Activated CD8-positive, alpha-beta memory T cell treated with anti-CD3 and anti-CD28 coated beads for 36 hours (primary cell): ENCODE measurements at regions not wholly inside any gene's neighbourhood (a gene's known extent, or its start where the extent isn't known, plus 50 kb on each side); places are given as distances from the start of the nearest gene placed in this dataset.

Experiments
- CTCF ChIA-PET: fragments of 350-600 bp; sonication (Branson Sonifier 250); formaldehyde crosslinking; loops from one replicate; lab custom pipeline; 2021; ENCODE audit warnings: antibody characterized with exemption; lab: Charles Lee
- POLR2A ChIA-PET: fragments of 350-600 bp; sonication (Branson Sonifier 250); formaldehyde crosslinking; loops from one replicate; lab custom pipeline; 2021; ENCODE audit warnings: antibody characterized with exemption; lab: Charles Lee

DNA sequence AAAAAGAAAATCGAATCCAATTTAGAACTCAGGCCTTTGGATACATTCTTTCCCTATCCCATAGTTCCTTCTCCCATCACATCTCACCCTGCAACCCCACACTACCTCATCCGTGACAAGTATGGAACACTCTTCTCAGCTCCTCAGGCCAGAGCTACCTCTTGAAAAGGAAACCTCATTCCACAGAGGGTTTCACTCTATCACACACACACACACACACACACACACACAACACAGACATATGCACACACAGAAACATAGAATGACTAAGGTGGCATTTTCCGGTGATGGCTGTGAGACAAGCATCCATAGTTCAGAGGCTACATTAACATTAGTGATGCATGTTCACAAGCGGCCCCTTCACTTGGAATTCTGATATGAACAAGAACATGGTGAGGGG, 122.0 kb upstream of the HES1 start:
- POLR2A ChIA-PET: no interaction called here
- CTCF ChIA-PET: no interaction called here

DNA sequence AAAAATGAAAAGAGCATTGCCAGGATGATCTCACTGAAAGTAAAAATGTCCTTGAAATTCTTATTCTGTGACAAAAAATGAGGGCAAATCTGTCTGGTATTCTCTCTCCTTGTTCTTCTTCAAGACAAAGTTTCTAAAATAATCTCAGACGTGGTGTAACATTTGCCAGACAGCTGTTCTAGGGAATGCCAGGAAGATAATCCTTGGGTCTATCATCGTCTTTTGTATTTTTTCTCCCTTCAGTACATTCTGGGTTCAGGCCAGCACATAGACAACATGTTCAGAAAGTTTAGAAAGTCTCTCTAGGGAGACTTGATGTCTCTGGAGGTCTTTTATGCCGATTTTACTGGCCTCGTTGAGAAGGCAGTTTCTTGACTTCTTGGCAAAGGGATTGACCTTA, 121.2 kb upstream of the HES1 start:
- CTCF ChIA-PET: no interaction called here
- POLR2A ChIA-PET: no interaction called here

DNA sequence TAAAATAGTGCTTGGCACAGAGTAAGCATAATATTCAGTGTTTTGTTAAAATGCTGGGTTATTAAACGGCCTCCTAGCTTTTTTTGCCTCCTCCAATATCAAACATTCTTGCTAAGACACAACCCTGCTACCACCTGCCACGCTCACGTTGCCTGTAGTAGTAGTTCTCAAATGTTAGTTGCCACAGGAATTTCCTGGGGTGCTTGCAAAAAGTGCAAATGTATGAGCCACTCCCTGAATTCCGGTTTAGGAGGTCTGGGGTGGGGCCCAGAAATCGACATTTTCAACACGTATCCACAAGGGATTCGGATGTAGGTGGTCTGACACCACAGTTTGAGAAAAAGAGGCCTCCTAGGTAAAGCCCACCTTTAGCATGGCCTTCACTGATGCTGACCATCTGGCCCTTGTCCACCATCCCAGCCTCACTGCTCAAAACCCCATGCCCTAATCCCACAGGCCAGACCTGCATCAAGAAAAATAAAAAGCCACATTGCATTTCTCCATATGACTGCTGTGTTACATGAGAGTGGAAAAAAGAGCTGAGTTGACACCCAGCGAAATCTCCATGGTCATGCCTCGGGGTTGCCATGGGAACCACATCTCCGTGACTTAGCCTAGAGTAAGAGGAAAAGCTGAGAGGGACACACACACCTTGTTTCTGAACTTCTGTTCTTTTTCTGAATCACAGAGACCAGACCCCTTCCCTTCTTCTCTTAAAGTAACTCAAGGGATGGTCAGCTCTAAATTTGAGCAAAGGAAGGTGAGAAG, 116.4 kb upstream of the HES1 start:
- ChIA-PET POLR2A (no interaction called here), CTCF (no interaction called here)

DNA sequence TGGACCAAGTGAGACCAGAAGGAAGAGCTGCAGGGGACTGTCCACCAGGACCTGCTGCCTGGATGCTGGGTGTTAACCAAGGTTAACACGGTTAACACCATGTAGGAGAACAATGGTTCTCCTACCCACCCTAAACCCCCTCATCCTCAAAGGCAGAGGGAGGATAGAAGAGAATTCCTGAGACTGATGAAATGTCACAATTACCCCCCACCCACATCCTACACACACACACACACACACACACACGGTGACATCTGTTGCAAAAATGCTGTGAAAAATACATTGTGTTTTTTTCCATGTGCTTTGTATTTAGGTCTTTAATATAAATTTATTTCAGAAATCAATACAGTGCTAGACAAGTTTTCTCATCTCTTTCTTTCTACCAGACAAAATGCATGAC, 113.9 kb upstream of the HES1 start:
- POLR2A ChIA-PET: no interaction called here
- CTCF ChIA-PET: no interaction called here

DNA sequence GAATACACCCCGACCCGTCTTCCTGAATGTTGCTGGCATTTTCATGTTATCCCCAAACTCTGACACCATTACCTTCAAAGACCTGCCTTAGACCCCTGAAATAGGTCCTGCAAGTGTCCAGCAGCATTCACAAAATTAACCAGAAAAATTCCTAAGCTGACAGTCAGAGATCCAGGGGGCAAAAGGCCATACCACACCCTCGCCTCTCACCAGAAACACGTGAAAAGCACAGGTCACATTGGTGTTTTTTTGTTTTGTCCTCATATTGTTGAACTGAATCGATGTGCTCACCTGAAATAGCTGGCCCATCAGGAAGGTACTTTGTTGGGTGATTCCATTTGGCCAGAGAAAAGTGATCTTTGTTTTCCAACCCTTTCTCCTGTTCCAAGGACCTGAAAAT, 113.1 kb upstream of the HES1 start:
- ChIA-PET CTCF (no interaction called here), POLR2A (no interaction called here)

DNA sequence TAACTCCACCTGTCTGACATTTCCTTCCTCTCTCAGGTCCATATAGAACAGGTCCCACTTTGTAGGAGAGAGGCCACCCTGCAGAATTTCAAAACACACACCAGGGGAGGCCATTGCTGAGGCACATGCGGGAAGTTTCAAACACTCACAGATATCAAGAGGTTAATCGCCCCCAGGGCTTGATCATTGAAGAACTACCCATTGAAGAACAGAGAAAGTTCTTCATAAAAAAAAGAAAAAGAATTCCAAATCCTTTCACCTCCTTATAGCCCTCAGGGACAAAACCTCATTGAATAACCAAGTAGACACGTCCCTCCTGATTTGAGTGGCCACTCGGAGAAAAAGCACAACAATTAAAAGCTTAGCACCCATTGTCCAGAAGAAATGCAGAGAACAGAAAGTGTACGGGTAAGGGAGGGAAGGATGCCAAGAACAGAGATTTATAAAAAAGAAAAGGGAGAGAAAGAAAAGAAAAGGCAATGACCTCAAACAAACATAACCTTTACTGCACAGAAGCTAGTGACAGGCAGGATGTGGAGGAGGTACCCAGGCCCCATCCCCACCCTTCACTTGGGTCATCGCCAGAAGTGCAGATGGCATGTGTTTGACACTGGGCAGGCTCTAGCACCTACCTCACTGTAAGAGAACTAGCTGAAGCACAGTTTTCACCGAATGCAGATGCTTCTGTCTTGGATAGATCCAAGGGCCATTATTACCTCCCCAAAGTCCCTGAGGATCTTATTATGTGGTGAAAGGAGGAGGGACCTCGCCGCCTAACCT, 112.3 kb upstream of the HES1 start:
- ChIA-PET CTCF (no interaction called here), POLR2A (no interaction called here)

DNA sequence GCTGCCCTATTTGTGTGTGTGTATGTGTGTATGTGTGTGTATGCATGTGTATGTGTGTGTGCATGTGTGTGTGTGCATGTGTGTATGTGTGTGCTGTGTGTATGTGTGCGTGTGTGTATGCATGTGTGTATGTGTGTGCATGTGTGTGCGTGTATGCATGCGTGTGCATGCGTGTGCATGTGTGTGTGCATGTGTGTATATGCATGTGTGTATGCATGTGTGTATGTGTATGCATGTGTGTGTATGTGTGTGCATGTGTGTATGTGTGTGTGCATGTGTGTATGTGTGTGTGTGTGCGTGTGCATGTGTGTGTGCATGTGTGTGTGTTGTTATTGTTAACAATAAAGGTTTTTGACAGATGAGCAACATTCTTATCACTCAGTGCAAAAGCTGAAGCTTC, 110.8 kb upstream of the HES1 start:
- ChIA-PET CTCF (interaction anchor here (0.7 kb wide), 1 partner anchor 20 kb away, joined by 3 read pairs; no protein-coding TSS in a partner anchor), POLR2A (no interaction called here)

DNA sequence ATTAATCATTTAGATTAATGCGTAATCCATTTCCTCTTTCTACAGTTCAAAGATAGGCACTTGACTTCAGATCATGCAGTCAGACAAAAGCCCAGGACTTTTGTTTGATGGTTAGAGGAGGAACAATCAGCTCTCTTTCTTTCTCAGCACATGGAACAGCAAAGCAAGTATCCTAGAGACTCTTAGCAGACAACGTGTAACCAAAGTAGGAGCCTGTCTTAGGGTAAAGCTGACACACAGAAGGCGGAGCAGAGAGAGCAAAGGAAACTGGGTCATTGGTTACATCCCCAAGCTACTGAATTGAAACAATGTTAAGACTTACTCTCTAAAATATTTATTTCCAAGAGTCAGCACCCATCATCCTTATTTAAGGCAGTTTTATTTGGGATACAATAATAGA, 110.0 kb upstream of the HES1 start:
- CTCF ChIA-PET: no interaction called here
- POLR2A ChIA-PET: no interaction called here

DNA sequence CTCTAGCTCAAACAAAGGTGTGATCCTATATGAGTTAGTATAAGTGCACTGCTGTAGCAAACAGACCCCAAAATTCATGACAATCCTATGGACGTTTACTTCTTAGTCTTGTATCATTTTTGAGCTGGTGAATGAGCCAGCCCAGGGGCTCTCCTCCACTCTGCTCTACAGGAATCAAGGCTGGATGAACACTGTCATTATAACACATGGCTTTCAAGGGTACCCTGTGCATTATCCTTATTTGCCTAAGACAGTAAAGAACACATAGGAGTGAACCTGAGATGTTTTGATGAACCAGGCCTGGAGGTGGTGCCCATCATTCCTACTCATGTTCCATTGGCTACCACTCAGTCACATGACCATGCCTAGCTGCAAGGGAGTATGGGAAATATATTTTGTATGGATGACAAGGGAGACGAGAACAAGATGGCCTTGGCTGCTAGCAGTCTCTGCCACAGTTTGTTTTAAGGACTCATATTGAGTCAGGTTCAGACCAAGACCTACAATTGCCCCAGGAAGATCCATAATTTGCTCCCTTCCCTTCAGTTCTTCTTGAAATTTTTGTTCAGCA, 107.4 kb upstream of the HES1 start:
- CTCF ChIA-PET: interaction anchor here (0.7 kb wide), 1 partner anchor 59 kb away, joined by 4 read pairs; no protein-coding TSS in a partner anchor
- POLR2A ChIA-PET: interaction anchor here (0.6 kb wide), 1 partner anchor 368 kb away, joined by 5 read pairs; no protein-coding TSS in a partner anchor

DNA sequence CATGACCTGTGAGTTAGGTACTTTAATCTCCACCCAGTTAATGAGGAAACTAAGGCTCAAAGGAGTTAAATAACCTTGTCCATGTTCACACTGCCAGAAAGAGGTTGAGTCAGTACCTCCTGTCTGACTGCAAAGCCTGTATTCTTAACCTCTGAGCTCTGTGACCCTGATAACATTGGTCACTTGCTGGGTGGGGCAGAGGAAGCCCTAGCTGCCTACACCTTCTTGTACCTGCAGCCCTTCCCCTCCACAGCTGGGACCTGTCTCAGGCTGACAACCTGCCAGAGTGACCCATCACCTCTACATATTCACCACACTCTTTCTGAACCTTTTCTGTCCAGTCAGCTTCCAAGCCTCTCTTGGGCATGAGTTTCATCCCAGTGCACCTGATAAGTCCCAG, 106.1 kb upstream of the HES1 start:
- ChIA-PET POLR2A (no interaction called here), CTCF (no interaction called here)

DNA sequence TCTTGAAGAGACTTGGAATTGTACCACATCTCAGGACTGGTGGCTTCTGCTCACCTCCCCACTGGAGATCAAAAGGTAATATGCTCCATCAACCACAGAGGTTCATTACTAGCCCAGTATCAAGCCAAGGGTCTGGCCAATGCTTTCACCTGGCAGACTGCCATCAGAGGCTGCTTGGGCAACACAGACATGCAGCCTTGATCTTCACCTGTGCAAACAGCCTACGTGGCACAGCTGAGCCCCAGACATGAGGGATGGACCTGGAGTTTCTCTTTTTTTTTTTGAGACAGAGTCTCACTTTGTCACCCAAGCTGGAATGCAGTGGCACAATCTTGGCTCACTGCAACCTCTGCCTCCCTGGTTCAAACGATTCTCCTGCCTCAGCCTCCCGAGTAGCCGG, 105.6 kb upstream of the HES1 start:
- ChIA-PET CTCF (no interaction called here), POLR2A (no interaction called here)

DNA sequence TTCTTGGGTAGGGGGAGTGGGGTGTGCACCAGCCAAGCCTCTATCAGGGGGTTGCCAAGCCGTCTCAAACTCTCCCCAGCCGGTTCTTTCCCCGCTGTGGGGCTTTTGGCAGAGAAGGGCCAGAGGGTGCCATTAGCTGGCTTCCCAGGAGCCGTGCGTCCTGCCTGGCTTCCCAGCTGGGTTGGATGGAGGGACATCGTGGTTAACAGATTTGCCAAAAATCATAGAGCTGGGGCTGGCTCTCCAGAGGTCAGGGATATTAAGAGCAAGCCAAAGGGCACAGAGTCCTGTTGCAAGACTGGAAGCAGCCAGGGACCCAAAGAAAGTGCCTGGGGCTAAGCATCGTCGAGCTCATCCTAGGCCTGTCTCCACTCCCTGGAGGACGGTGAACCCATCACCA, 104.6 kb upstream of the HES1 start:
- ChIA-PET POLR2A (no interaction called here), CTCF (no interaction called here)

DNA sequence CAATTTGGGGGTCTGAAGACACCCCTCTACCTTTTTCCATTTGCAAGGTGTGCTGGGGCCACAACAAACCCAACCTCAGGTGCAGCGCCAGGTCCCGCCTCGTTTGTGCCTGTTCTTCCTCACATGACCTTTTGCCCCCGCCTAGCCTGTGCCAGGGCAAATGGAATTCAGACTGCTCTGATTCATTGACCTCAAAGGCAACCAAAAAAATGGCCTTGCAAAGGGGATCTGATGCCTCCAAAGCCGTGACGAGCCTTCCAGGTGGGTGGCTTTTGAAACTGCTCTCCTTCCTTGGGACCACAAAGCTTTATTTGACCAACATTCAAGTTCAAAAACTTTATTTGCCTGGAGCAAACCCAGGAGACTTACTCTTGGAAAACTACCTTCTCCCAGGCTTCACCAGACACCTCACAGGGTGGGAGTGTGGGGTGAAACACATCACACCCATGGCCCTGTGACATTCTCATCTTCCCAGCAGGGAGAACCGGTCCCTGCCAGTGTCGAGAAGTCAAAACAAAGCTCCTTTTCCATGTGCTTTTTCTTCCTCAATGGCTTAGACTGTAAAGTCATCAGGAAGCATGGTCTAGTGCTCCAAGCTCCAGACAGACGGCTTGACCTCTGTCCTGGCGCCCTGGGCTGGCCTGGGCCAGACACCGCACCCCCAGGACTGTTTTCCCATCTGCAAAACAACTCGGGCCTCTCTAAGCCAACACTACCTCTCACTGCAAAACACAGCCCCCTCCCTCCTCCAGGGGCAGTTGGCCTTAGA, 103.9 kb upstream of the HES1 start:
- ChIA-PET CTCF (interaction anchor here (0.6 kb wide), 1 partner anchor 40 kb away, joined by 4 read pairs; no protein-coding TSS in a partner anchor), POLR2A (no interaction called here)

DNA sequence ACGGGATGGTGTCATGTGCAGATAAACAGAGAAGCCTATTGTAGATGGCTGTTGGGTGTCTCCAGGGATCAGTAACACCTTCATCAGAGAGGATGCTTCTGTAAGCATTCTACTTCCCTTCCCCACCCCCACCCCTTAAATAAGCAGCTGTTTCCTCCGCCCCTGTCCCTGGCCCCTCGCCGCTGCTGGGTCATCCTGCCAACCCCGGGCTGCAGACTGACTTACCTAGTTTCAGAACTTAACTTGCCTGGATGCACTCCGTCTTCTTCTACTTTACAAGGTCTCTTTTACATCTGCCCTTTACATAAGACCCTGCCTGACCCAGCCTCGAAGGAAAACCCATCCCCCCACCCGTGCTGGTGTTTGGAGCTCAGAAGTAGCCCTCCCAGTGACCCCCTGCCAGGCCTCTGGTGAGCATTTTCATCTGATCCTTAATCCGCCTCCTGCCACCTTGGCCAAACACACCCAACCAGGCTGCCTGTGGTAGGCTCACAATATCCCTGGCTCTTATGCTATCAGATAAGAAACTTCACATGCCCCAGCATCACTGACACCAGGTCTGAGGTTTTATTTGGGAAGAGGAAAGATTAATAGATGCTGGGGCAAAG, 103.0 kb upstream of the HES1 start:
- ChIA-PET CTCF (interaction anchor here (0.6 kb wide), 1 partner anchor 41 kb away, joined by 4 read pairs; no protein-coding TSS in a partner anchor), POLR2A (no interaction called here)

DNA sequence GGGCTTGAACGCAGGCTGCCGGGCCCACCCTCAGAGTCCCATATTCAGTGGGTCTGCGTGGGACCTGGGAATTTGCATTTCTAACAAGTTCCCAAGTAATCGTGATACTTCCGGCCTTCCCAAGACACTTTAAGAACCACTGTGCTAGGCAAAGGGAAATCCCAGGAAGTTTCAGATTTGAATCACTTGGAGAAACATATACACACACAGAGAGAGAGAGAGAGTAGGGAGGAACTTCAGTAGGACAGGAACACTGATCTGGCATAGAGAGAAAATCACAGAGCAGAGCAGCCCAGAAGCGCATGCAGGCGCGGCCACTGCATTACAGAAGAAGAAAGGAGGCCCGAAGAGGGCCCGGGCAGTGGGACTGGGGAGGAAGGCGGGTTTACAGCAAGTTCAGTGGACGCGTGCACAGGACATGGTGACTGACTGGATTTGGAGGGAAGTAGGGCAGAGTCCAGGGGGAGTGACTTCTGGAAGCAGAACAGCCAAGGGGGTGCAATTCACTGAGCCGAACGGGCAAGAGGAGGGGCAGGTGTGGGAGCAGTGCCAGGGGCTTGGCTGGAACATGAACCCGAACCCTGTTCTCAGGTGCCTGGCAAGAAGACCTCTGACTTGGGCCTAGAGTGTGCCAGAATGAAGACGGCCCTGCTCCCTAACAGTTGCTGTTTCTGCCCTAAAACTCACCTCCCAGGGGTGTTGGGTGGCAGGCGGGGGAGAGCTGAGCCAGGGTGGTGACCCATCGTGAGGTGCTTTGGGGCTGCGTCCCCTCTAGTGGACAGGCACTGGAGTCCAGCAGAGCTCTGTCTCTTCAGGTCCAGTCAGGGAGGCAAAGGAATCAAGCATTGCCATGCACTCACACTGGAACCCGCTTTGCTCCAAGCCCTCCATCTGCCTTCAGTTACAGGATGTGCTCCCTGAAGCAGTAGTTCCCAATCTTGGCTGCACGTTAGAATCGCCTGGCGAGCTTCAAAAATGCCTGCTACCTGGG, 101.3 kb upstream of the HES1 start:
- POLR2A ChIA-PET: no interaction called here
- CTCF ChIA-PET: interaction anchor here (0.7 kb wide), 1 partner anchor 152 kb away, joined by 3 read pairs; no protein-coding TSS in a partner anchor

DNA sequence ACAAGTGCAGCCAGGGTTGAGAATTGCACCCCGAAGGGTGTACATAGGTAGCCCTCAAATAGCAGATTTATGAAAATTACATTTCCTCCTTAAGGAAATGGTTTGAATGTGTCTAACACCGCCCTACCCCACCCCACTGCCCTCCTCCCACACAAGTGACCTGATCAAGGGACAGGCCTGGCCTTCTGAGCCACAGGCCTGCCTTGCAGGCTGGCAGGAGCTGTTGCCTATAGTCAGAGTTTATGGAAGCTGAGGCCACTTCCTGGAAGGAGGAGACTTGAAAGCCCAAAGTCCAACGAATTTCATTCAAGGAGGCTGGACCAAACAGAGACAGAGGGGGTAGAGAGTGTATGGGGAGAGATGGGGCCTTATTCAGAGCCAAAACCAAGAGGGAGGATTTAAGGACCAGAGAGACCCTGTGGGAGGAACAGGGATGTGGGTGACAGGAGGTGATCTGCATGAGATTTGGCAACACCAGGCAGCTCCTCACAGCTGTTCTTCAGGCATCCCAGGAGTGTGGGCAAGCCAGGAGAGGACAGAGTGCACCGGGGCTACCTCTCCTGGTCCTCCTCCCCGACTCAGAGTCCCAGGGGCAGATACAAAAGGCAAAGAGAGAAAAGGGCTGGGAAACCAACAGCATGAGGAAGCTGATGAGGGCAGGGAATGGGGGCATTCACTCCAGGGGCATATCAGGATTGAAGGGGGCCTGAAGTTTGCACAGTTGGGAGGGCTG, 100.4 kb upstream of the HES1 start:
- POLR2A ChIA-PET: no interaction called here
- CTCF ChIA-PET: no interaction called here

DNA sequence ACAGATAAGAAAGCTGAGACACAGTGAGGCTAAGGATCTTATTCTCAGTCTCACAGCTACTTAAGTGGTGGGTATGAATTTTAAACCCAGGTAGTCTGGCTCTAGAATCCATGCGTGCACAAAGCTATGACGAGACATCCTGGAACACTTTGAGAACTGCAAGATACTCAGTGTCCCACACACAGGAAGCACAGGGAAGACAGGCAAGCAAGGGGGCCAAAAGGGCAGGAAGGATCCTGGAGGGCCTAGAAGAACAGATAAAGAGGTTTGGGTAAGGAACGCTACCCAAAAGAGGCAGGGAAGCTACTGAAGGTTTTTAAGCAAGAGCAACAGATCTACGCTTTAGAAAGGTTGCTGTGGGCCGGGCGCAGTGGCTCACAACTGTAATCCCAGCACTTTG, 99.1 kb upstream of the HES1 start:
- CTCF ChIA-PET: no interaction called here
- POLR2A ChIA-PET: interaction anchor here (0.6 kb wide), 1 partner anchor 94 kb away, joined by 10 read pairs; no protein-coding TSS in a partner anchor
